Activated CD8-positive, alpha-beta T cell treated with anti-CD3 and anti-CD28 coated beads for 36 hours (primary cell): ENCODE measurements at regions not wholly inside any gene's neighbourhood (a gene's known extent, or its start where the extent isn't known, plus 50 kb on each side); places are given as distances from the start of the nearest gene placed in this dataset.

ENCODE experiments used
- ATAC-seq: fragments of 200-7000 bp; cut with Tn5 transposase; one replicate; pipeline ENCODE4 v1.10.0; 2021; ENCODE audit warnings: mild to moderate bottlenecking, moderate library complexity
- CTCF ChIA-PET: fragments of 350-600 bp; sonication (Branson Sonifier 250); formaldehyde crosslinking; loops from one replicate; lab custom pipeline; 2021; ENCODE audit warnings: antibody characterized with exemption; lab: Charles Lee
- POLR2A ChIA-PET: fragments of 350-600 bp; sonication (Branson Sonifier 250); formaldehyde crosslinking; loops from one replicate; lab custom pipeline; 2021; ENCODE audit warnings: antibody characterized with exemption; lab: Charles Lee
- DNase-seq: peaks from one replicate; pipeline ENCODE4 v3.0.0-alpha.2; 2020
- H3K27ac Mint-ChIP-seq: one replicate; pipeline ENCODE4 v1.8.0; 2021; ENCODE audit warnings: mild to moderate bottlenecking, mixed read lengths
- H3K27me3 Mint-ChIP-seq: one replicate; pipeline ENCODE4 v1.8.0; 2021; ENCODE audit warnings: mixed read lengths
- H3K36me3 Mint-ChIP-seq: one replicate; pipeline ENCODE4 v1.8.0; 2021; ENCODE audit warnings: low read depth, mixed read lengths
- H3K4me1 Mint-ChIP-seq: one replicate; pipeline ENCODE4 v1.8.0; 2021; ENCODE audit warnings: low read depth, mixed read lengths
- H3K4me3 Mint-ChIP-seq: one replicate; pipeline ENCODE4 v1.8.0; 2021; ENCODE audit warnings: mild to moderate bottlenecking, moderate library complexity, mixed read lengths
- H3K9me3 Mint-ChIP-seq: one replicate; pipeline ENCODE4 v1.8.0; 2021; ENCODE audit warnings: mixed read lengths
- intact Hi-C: fragments of 100-400 bp; cut with micrococcal nuclease; formaldehyde crosslinking; loops from one replicate; pipeline ENCODE4 v1.10.0; 2022
- TF ChIP-seq, protein P1 (sequence below): fragments of 200-600 bp; IDR thresholded peaks from one replicate; pipeline ENCODE4 v1.8.0; 2022; ENCODE audit warnings: antibody characterized with exemption, mild to moderate bottlenecking

DNA sequence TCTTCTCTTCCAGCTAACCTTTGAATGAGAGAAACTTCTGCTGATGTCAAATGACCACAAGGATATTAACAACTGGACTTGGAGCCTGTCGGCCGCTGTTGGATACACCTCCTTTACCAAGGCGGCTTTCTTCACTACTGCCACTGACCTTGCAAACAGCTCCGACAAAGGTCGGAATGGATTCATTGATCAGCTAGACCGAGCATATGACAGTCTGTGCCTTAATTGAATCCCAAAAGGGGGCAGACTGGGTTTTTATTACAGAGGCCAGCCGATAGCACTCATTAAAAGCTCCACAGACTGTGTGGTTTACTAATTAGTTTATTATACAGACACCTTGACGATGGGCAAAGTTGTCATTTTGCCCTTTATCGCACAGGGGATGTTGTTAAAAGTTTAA is 394.5 kb downstream of the RERGL start:
- H3K4me1 Mint-ChIP-seq, result no peaks in the 10 kb centered on the region
- intact Hi-C loops, result no loop called here
- no peak overlapping the region for H3K4me3 Mint-ChIP-seq
- H3K9me3 Mint-ChIP-seq, result peaks cover 6% of the 10 kb centered on the region
- H3K36me3 Mint-ChIP-seq, result no peaks in the 10 kb centered on the region
- no peak for DNase-seq
- ChIA-PET CTCF (no interaction called here), POLR2A (interaction anchor here (0.5 kb wide), 1 partner anchor 158 kb away, joined by 3 read pairs; no protein-coding TSS in a partner anchor)
- H3K27ac Mint-ChIP-seq, result no peak overlapping the region
- TF ChIP-seq, protein P1, sequence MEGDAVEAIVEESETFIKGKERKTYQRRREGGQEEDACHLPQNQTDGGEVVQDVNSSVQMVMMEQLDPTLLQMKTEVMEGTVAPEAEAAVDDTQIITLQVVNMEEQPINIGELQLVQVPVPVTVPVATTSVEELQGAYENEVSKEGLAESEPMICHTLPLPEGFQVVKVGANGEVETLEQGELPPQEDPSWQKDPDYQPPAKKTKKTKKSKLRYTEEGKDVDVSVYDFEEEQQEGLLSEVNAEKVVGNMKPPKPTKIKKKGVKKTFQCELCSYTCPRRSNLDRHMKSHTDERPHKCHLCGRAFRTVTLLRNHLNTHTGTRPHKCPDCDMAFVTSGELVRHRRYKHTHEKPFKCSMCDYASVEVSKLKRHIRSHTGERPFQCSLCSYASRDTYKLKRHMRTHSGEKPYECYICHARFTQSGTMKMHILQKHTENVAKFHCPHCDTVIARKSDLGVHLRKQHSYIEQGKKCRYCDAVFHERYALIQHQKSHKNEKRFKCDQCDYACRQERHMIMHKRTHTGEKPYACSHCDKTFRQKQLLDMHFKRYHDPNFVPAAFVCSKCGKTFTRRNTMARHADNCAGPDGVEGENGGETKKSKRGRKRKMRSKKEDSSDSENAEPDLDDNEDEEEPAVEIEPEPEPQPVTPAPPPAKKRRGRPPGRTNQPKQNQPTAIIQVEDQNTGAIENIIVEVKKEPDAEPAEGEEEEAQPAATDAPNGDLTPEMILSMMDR, result no peak
- no peak for ATAC-seq
- H3K27me3 Mint-ChIP-seq, result no peaks in the 10 kb centered on the region

GRCh38 chr12:17691369-17691768 is 398.6 kb downstream of the RERGL start:
- Mint-ChIP-seq H3K9me3 (peaks cover 10% of the 10 kb centered on the region), H3K36me3 (no peaks in the 10 kb centered on the region), H3K4me3 (no peak overlapping the region), H3K27ac (no peak overlapping the region), H3K4me1 (no peaks in the 10 kb centered on the region), H3K27me3 (no peaks in the 10 kb centered on the region)
- CTCF ChIA-PET, result no interaction called here
- ATAC-seq (no peak), DNase-seq (no peak)
- POLR2A ChIA-PET, result no interaction called here
- TF ChIP-seq, protein P1, result no peak
- intact Hi-C loops, result no loop called here

GRCh38 chr12:17680220-17680619 is 409.8 kb downstream of the RERGL start:
- Mint-ChIP-seq H3K4me3 (no peak overlapping the region), H3K36me3 (no peaks in the 10 kb centered on the region), H3K9me3 (peaks cover 14% of the 10 kb centered on the region), H3K27ac (no peak overlapping the region), H3K27me3 (no peaks in the 10 kb centered on the region), H3K4me1 (no peaks in the 10 kb centered on the region)
- TF ChIP-seq, protein P1, result no peak
- ChIA-PET CTCF (no interaction called here), POLR2A (no interaction called here)
- intact Hi-C loops, result no loop called here
- DNase-seq (no peak), ATAC-seq (no peak)

GRCh38 chr12:17666641-17667324 is 423.2 kb downstream of the RERGL start:
- ChIA-PET POLR2A (no interaction called here), CTCF (no interaction called here)
- Mint-ChIP-seq H3K4me3 (no peak overlapping the region), H3K36me3 (no peaks in the 10 kb centered on the region), H3K27ac (no peak overlapping the region), H3K4me1 (no peaks in the 10 kb centered on the region), H3K9me3 (peaks cover 4% of the 10 kb centered on the region), H3K27me3 (no peaks in the 10 kb centered on the region)
- ATAC-seq (no peak), DNase-seq (no peak)
- intact Hi-C loops, result no loop called here
- TF ChIP-seq, protein P1, result no peak

GRCh38 chr12:17665839-17666238 is 424.2 kb downstream of the RERGL start:
- no peak for ATAC-seq
- no peak for DNase-seq
- H3K9me3 Mint-ChIP-seq, result peaks cover 4% of the 10 kb centered on the region
- no peak overlapping the region for H3K27ac Mint-ChIP-seq
- no peak overlapping the region for H3K4me3 Mint-ChIP-seq
- POLR2A ChIA-PET, result no interaction called here
- no peaks in the 10 kb centered on the region for H3K27me3 Mint-ChIP-seq
- no peaks in the 10 kb centered on the region for H3K36me3 Mint-ChIP-seq
- TF ChIP-seq, protein P1, result no peak
- CTCF ChIA-PET, result no interaction called here
- intact Hi-C loops, result no loop called here
- H3K4me1 Mint-ChIP-seq, result no peaks in the 10 kb centered on the region
